GM19438 (cell line): ENCODE measurements at regions not wholly inside any gene's neighbourhood (a gene's known extent, or its start where the extent isn't known, plus 50 kb on each side); places are given as distances from the start of the nearest gene placed in this dataset.
"Not testable (repeated sequence)": the region's sequence is repeated elsewhere in the genome, so short reads cannot be mapped to it uniquely, and the experiment has no call there.

ENCODE experiments used
- ATAC-seq: cut with Tn5 transposase; IDR thresholded peaks from one replicate; pipeline ENCODE4 v1.9.1; 2021; ENCODE audit warnings: low read depth; ENCODE audit not compliant: unreplicated experiment

GRCh38 chr18:60209042-60209441 lies 163.5 kb downstream of the MC4R start:
- no peak for ATAC-seq

GRCh38 chr18:60202708-60203107 lies 169.9 kb downstream of the MC4R start:
- no peak for ATAC-seq

GRCh38 chr18:60200558-60200957 lies 172.0 kb downstream of the MC4R start:
- ATAC-seq = no peak

- ATAC-seq = no peak
Observed at GRCh38 chr18:60199505-60199904, 173.1 kb downstream of the MC4R start.

GRCh38 chr18:60197671-60198462 lies 174.7 kb downstream of the MC4R start:
- ATAC-seq = no peak

GRCh38 chr18:60196836-60197606 lies 175.6 kb downstream of the MC4R start:
- ATAC-seq = no peak

- ATAC-seq = no peak
Observed at GRCh38 chr18:60193780-60194179, 178.8 kb downstream of the MC4R start.

- no peak for ATAC-seq
Observed at GRCh38 chr18:60191926-60192325, 180.6 kb downstream of the MC4R start.

- no peak for ATAC-seq
Observed at GRCh38 chr18:60189856-60190255, 182.7 kb downstream of the MC4R start.

- no peak for ATAC-seq
Observed at GRCh38 chr18:60188958-60189357, 183.6 kb downstream of the MC4R start.

- no peak for ATAC-seq
Observed at GRCh38 chr18:60182223-60182622, 190.4 kb downstream of the MC4R start.

GRCh38 chr18:60180671-60181070 lies 191.9 kb downstream of the MC4R start:
- ATAC-seq = no peak

- ATAC-seq = not testable (repeated sequence)
Observed at GRCh38 chr18:60178224-60178623, 194.4 kb downstream of the MC4R start.

GRCh38 chr18:60176259-60176658 lies 196.3 kb downstream of the MC4R start:
- no peak for ATAC-seq

GRCh38 chr18:60174832-60175231 lies 197.7 kb downstream of the MC4R start:
- no peak for ATAC-seq

GRCh38 chr18:60172030-60172429 lies 200.5 kb downstream of the MC4R start:
- no peak for ATAC-seq

- ATAC-seq = peak; percentile 94
Observed at GRCh38 chr18:60163622-60164021, 209.0 kb downstream of the MC4R start.

GRCh38 chr18:60162388-60162787 lies 210.2 kb downstream of the MC4R start:
- ATAC-seq = no peak

- ATAC-seq = no peak
Observed at GRCh38 chr18:60157810-60158209, 214.8 kb downstream of the MC4R start.

- no peak for ATAC-seq
Observed at GRCh38 chr18:60153376-60153775, 219.2 kb downstream of the MC4R start.

GRCh38 chr18:60149316-60149715 lies 223.3 kb downstream of the MC4R start:
- no peak for ATAC-seq

- ATAC-seq = peak; percentile 54
Observed at GRCh38 chr18:60147323-60147722, 225.3 kb downstream of the MC4R start.
